ENCODE measurements at regions not wholly inside any gene's neighbourhood (a gene's known extent, or its start where the extent isn't known, plus 50 kb on each side); places are given as distances from the start of the nearest gene placed in this dataset.

GRCh38 chr2:8398040-8398668, 283.7 kb upstream of the ID2 start:
- Histone ChIP-seq H3K27me3 (replicated peaks; ENCODE audit: control insufficient read depth, insufficient read depth, low read length) (no peaks in the 10 kb centered on the region), H3K36me3 (ENCODE audit: control insufficient read depth, insufficient read depth, low read length) (no peaks in the 10 kb centered on the region), H3K4me3 (replicated peaks; ENCODE audit: low read depth, low read length) (no peak overlapping the region)
- no peak for DNase-seq (ENCODE audit: extremely low read depth, insufficient read length)
- TF ChIP-seq, protein P1, sequence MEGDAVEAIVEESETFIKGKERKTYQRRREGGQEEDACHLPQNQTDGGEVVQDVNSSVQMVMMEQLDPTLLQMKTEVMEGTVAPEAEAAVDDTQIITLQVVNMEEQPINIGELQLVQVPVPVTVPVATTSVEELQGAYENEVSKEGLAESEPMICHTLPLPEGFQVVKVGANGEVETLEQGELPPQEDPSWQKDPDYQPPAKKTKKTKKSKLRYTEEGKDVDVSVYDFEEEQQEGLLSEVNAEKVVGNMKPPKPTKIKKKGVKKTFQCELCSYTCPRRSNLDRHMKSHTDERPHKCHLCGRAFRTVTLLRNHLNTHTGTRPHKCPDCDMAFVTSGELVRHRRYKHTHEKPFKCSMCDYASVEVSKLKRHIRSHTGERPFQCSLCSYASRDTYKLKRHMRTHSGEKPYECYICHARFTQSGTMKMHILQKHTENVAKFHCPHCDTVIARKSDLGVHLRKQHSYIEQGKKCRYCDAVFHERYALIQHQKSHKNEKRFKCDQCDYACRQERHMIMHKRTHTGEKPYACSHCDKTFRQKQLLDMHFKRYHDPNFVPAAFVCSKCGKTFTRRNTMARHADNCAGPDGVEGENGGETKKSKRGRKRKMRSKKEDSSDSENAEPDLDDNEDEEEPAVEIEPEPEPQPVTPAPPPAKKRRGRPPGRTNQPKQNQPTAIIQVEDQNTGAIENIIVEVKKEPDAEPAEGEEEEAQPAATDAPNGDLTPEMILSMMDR (IDR thresholded peaks at IDR 0.05; ENCODE audit: insufficient read depth, low read length, poor library complexity, severe bottlenecking) = no peak

GRCh38 chr2:8399731-8400130, 282.1 kb upstream of the ID2 start:
- H3K4me3 ChIP-seq (replicated peaks; ENCODE audit: low read depth, low read length) = no peak overlapping the region
- DNase-seq (ENCODE audit: extremely low read depth, insufficient read length) = no peak
- no peaks in the 10 kb centered on the region for H3K36me3 ChIP-seq (ENCODE audit: control insufficient read depth, insufficient read depth, low read length)
- TF ChIP-seq, protein P1 (IDR thresholded peaks at IDR 0.05; ENCODE audit: insufficient read depth, low read length, poor library complexity, severe bottlenecking) = no peak
- H3K27me3 ChIP-seq (replicated peaks; ENCODE audit: control insufficient read depth, insufficient read depth, low read length) = no peaks in the 10 kb centered on the region

DNA sequence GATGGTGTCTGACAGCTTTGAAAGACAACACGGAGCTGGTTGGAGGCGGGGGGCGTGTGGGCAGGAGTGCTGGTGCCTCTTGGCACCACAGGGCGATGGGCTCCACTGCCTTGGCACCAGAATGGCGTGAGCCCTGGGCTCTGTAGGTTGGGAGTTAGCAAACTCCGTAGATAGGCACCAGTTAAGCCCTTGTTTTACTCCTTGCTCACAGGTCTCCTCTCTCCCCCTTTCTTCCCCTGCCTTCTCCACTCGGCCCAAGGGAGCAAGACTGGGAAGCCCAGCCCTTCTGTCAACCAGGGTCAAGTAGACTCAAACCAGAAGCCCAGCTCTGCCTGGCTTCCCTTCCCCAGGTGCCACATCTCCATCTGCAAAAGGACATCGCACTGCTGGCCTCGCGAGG, 281.7 kb upstream of the ID2 start:
- no peaks in the 10 kb centered on the region for H3K27me3 ChIP-seq (replicated peaks; ENCODE audit: control insufficient read depth, insufficient read depth, low read length)
- TF ChIP-seq, protein P1 (IDR thresholded peaks at IDR 0.05; ENCODE audit: insufficient read depth, low read length, poor library complexity, severe bottlenecking) = no peak

GRCh38 chr2:8402222-8402621, 279.6 kb upstream of the ID2 start:
- TF ChIP-seq, protein P1 (IDR thresholded peaks at IDR 0.05; ENCODE audit: insufficient read depth, low read length, poor library complexity, severe bottlenecking) = no peak
- no peak for DNase-seq (ENCODE audit: extremely low read depth, insufficient read length)

More for the DNA sequence above, 281.7 kb upstream of the ID2 start:
- DNase-seq (ENCODE audit: extremely low read depth, insufficient read length) = no peak
- no peaks in the 10 kb centered on the region for H3K36me3 ChIP-seq (ENCODE audit: control insufficient read depth, insufficient read depth, low read length)
- no peak overlapping the region for H3K4me3 ChIP-seq (replicated peaks; ENCODE audit: low read depth, low read length)

DNA sequence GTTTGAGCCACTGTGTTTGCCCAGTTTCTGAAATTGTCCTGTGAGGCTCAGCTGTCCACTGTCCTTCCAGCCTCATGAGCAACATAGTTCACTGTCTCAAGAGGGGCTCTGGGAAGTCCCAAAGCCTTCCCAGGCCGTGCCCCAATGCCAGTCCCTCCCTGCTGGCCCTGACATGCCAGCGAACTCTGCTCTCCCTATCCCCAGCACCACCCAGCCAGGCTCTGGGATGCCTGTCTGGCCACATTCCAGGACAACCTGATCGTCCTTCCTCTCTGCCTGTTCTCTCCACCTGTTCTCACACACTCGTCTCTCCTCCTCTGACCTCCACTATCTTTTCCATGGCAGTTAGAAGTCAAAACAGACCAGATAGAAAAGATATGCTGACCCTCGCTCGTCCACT, 278.0 kb upstream of the ID2 start:
- no peak overlapping the region for H3K4me3 ChIP-seq (replicated peaks; ENCODE audit: low read depth, low read length)
- H3K36me3 ChIP-seq (ENCODE audit: control insufficient read depth, insufficient read depth, low read length) = no peaks in the 10 kb centered on the region
- TF ChIP-seq, protein P1 (IDR thresholded peaks at IDR 0.05; ENCODE audit: insufficient read depth, low read length, poor library complexity, severe bottlenecking) = no peak
- no peaks in the 10 kb centered on the region for H3K27me3 ChIP-seq (replicated peaks; ENCODE audit: control insufficient read depth, insufficient read depth, low read length)
- no peak for DNase-seq (ENCODE audit: extremely low read depth, insufficient read length)

More at GRCh38 chr2:8402222-8402621, 279.6 kb upstream of the ID2 start:
- no peaks in the 10 kb centered on the region for H3K27me3 ChIP-seq (replicated peaks; ENCODE audit: control insufficient read depth, insufficient read depth, low read length)
- H3K4me3 ChIP-seq (replicated peaks; ENCODE audit: low read depth, low read length) = no peak overlapping the region
- H3K36me3 ChIP-seq (ENCODE audit: control insufficient read depth, insufficient read depth, low read length) = no peaks in the 10 kb centered on the region

DNA sequence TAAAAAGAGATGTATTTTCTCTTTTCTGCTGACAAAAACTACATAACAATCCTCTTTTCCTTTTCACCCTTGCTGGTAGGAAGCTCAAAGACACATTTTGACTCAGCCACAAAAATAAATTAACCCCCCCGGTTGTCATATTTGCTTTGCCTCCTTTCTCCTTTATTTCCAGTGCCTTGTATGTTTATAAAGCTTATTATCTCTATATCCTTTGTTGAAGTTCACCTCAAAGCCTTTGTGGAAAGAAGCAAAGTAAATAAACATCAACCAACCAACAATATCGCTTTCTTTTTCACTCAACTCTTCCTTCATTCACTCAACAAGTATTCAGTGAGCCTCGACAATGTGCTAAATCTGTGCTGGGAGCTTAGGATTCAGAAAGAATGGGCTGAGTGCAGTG, 276.5 kb upstream of the ID2 start:
- TF ChIP-seq, protein P1 (IDR thresholded peaks at IDR 0.05; ENCODE audit: insufficient read depth, low read length, poor library complexity, severe bottlenecking) = no peak
- no peak for DNase-seq (ENCODE audit: extremely low read depth, insufficient read length)
- H3K27me3 ChIP-seq (replicated peaks; ENCODE audit: control insufficient read depth, insufficient read depth, low read length) = no peaks in the 10 kb centered on the region
- no peak overlapping the region for H3K4me3 ChIP-seq (replicated peaks; ENCODE audit: low read depth, low read length)
- no peaks in the 10 kb centered on the region for H3K36me3 ChIP-seq (ENCODE audit: control insufficient read depth, insufficient read depth, low read length)
